HUES48 (cell line): ENCODE measurements at regions not wholly inside any gene's neighbourhood (a gene's known extent, or its start where the extent isn't known, plus 50 kb on each side); places are given as distances from the start of the nearest gene placed in this dataset.

Source experiments
- H3K27ac ChIP-seq: one replicate; pipeline ENCODE4 v1.7.0; 2013; ENCODE audit warnings: low read depth, low read length, inconsistent platforms
- H3K27me3 ChIP-seq: 2 replicates; pipeline ENCODE4 v1.6.1; 2013; ENCODE audit warnings: mild to moderate bottlenecking, low read length; ENCODE audit not compliant: control insufficient read depth, insufficient read depth
- H3K36me3 ChIP-seq: 2 replicates; pipeline ENCODE4 v1.6.1; 2013; ENCODE audit warnings: low read length; ENCODE audit not compliant: control insufficient read depth, insufficient read depth
- H3K4me1 ChIP-seq: 2 replicates; pipeline ENCODE4 v1.6.1; 2013; ENCODE audit warnings: mild to moderate bottlenecking, low read length; ENCODE audit not compliant: control insufficient read depth, insufficient read depth
- H3K4me3 ChIP-seq: 2 replicates; pipeline ENCODE4 v1.5.1; 2013; ENCODE audit warnings: mild to moderate bottlenecking, low read depth, low read length
- H3K9ac ChIP-seq: 2 replicates; pipeline ENCODE4 v1.6.1; 2013; ENCODE audit warnings: mild to moderate bottlenecking, low read depth, low read length, moderate library complexity
- H3K9me3 ChIP-seq: 2 replicates; pipeline ENCODE4 v1.6.1; 2013; ENCODE audit warnings: low read length; ENCODE audit not compliant: control insufficient read depth, insufficient read depth

- no peak overlapping the region for H3K9ac ChIP-seq
- H3K4me1 ChIP-seq, result no peaks in the 10 kb centered on the region
- H3K4me3 ChIP-seq, result no peak overlapping the region
- H3K27ac ChIP-seq, result no peak overlapping the region
- H3K9me3 ChIP-seq, result peaks cover 3% of the 10 kb centered on the region; the same call in 1 of the 2 replicates
- no peaks in the 10 kb centered on the region for H3K36me3 ChIP-seq
- no peaks in the 10 kb centered on the region for H3K27me3 ChIP-seq
These were observed 140.6 kb upstream of the CCDC150 start for GRCh38 chr2:196498962-196499361.

- peaks cover 3% of the 10 kb centered on the region; the same call in 1 of the 2 replicates for H3K9me3 ChIP-seq
- no peaks in the 10 kb centered on the region for H3K4me1 ChIP-seq
- H3K4me3 ChIP-seq, result no peak overlapping the region
- no peak overlapping the region for H3K9ac ChIP-seq
- H3K27me3 ChIP-seq, result no peaks in the 10 kb centered on the region
- no peaks in the 10 kb centered on the region for H3K36me3 ChIP-seq
- H3K27ac ChIP-seq, result no peak overlapping the region
These were observed 139.8 kb upstream of the CCDC150 start for GRCh38 chr2:196499686-196500085.

DNA sequence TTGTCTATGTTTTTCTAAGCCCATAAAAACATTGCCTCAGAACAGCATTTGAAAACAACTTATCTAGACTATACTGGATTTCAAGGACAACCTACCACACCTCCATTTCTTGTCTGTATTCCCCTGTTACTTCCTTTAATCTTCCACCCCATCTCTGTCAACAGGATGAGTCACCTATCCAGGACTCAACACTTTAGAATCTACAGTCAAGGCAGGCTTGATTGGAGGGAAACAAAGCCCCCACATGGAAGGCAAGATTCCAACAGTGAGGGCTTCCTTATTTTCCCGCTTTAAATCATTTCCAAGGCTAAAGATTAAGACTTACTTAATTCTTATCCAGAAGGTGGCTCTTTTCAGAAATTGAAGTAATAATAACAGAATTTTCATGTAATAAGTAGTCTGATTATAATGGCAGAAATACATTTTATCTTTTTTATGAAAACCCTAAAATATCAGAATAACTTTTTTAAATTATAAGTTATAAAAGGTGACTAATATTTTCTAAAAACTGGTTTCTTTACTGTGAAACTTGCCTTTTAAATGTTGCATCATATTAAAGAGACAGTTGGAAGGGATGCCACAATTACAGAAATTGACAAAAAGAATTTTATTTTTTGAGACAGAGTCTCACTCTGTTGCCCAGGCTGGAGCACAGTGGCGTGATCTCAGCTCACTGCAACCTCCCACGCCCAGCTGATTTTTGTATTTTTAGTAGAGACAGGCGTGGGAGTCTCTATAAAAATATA lies 138.7 kb upstream of the CCDC150 start:
- Histone ChIP-seq H3K36me3 (no peaks in the 10 kb centered on the region), H3K4me3 (no peak overlapping the region), H3K9me3 (peaks cover 3% of the 10 kb centered on the region; the same call in 1 of the 2 replicates), H3K27me3 (no peaks in the 10 kb centered on the region), H3K4me1 (no peaks in the 10 kb centered on the region), H3K9ac (no peak overlapping the region), H3K27ac (no peak overlapping the region)

- no peak overlapping the region for H3K9ac ChIP-seq
- H3K36me3 ChIP-seq, result no peaks in the 10 kb centered on the region
- peaks cover 3% of the 10 kb centered on the region; the same call in 1 of the 2 replicates for H3K9me3 ChIP-seq
- no peaks in the 10 kb centered on the region for H3K4me1 ChIP-seq
- H3K4me3 ChIP-seq, result no peak overlapping the region
- H3K27me3 ChIP-seq, result no peaks in the 10 kb centered on the region
- no peak overlapping the region for H3K27ac ChIP-seq
These were observed 137.7 kb upstream of the CCDC150 start for GRCh38 chr2:196501836-196502235.

GRCh38 chr2:196502386-196502785 lies 137.1 kb upstream of the CCDC150 start:
- H3K4me3 ChIP-seq, result no peak overlapping the region
- H3K36me3 ChIP-seq, result no peaks in the 10 kb centered on the region
- H3K27me3 ChIP-seq, result no peaks in the 10 kb centered on the region
- no peaks in the 10 kb centered on the region for H3K4me1 ChIP-seq
- no peak overlapping the region for H3K9ac ChIP-seq
- H3K27ac ChIP-seq, result no peak overlapping the region
- H3K9me3 ChIP-seq, result peaks cover 3% of the 10 kb centered on the region; the same call in 1 of the 2 replicates

DNA sequence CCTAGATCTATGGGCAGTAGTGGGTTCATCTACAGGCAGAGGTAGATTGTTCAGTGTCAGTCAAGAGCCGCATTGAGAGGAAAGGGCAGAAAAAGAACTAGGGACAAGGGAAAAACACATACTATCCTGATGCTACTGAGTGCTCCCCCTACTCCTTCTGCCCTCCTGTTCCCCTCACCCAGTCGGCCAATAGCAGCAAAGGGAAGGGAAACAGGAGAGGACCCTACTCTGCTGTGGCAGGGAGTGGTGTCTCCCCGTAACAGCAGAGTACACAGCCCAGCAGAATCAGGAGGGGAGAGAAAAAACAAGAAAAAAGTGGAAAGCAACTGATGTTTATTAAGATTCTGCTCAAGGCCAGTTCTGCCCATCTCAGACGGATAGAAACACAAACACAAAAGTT lies 136.1 kb upstream of the CCDC150 start:
- Histone ChIP-seq H3K36me3 (no peaks in the 10 kb centered on the region), H3K9me3 (peaks cover 3% of the 10 kb centered on the region; the same call in 1 of the 2 replicates), H3K27me3 (no peaks in the 10 kb centered on the region), H3K4me1 (no peaks in the 10 kb centered on the region), H3K4me3 (no peak overlapping the region), H3K27ac (no peak overlapping the region), H3K9ac (no peak overlapping the region)

DNA sequence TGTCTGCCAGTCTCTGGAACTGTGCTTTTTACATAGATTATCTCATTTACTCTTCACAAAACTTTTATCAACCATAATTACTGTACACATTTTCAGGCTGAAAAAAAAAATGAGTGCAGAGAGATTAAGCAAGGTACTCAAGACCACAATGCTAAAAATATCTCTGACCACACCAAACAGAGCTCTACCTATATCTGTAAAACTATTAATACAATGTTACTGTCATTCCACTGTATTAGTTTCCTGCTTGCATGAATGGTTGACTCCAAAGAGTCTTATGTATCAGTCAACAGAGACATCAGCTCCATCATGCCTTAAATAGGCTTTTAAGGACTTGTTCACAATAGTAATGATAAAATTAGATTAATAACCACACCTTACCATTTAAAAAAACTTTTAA lies 134.7 kb upstream of the CCDC150 start:
- Histone ChIP-seq H3K4me3 (no peak overlapping the region), H3K4me1 (no peaks in the 10 kb centered on the region), H3K9me3 (no peaks in the 10 kb centered on the region), H3K27me3 (no peaks in the 10 kb centered on the region), H3K9ac (no peak overlapping the region), H3K36me3 (no peaks in the 10 kb centered on the region), H3K27ac (no peak overlapping the region)

- Histone ChIP-seq H3K27ac (no peak overlapping the region), H3K4me3 (no peak overlapping the region), H3K36me3 (no peaks in the 10 kb centered on the region), H3K9me3 (no peaks in the 10 kb centered on the region), H3K9ac (no peak overlapping the region), H3K27me3 (no peaks in the 10 kb centered on the region), H3K4me1 (no peaks in the 10 kb centered on the region)
These were observed 129.3 kb upstream of the CCDC150 start for GRCh38 chr2:196510246-196510645.

DNA sequence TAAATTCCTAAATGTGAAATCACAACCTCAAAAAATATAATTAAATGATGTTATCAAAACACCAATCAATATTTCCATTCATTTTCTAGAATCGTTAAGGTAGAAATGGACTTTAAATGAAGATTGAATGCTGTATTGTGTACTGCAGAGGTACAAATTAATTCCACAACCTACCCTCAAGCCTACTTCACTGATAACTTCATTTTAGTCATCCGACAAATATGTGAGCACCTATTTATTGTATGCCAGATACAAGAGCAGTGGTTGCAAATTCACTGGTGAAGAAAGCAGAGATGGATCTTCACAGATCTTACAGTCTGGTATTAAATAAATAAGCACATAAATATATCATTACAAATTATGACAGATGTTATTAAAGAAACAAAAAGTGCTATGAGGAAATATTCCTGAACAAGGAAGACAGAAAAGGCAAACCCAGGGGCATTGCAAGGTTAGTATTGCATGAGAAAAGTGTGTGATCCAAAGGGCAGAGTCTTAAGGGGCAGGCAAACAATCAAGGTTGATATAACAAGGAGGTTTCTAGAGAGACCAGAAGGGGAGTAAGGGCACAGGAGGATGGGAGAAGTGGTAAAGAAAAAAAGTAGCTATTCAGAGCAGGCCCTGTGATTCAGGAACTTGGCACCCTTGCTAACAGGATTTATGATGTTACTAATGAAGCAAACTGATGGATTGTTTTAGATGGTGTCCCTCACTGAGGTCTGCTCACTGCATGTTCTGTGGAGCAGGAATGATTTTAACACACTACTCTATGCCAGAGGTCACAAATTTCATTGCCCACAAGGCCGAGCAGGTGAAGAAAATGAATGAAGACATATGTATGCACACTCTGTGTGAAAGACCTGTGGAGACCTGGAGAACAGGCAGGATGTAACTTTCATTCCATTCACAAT lies 128.0 kb upstream of the CCDC150 start:
- H3K27me3 ChIP-seq, result no peaks in the 10 kb centered on the region
- no peaks in the 10 kb centered on the region for H3K4me1 ChIP-seq
- H3K9me3 ChIP-seq, result no peaks in the 10 kb centered on the region
- no peaks in the 10 kb centered on the region for H3K36me3 ChIP-seq
- H3K4me3 ChIP-seq, result no peak overlapping the region
- H3K9ac ChIP-seq, result no peak overlapping the region
- H3K27ac ChIP-seq, result no peak overlapping the region

- Histone ChIP-seq H3K4me1 (no peaks in the 10 kb centered on the region), H3K36me3 (no peaks in the 10 kb centered on the region), H3K27ac (no peak overlapping the region), H3K9ac (no peak overlapping the region), H3K27me3 (no peaks in the 10 kb centered on the region), H3K4me3 (no peak overlapping the region), H3K9me3 (no peaks in the 10 kb centered on the region)
These were observed 125.6 kb upstream of the CCDC150 start for GRCh38 chr2:196513796-196514526.
